K562 (cell line): ENCODE measurements at regions not wholly inside any gene's neighbourhood (a gene's known extent, or its start where the extent isn't known, plus 50 kb on each side); places are given as distances from the start of the nearest gene placed in this dataset.

Experiments
- ATAC-seq: fragments of 200-7000 bp; cut with Tn5 transposase; 3 replicates; pipeline ENCODE4 v1.9.1; 2020; ENCODE audit warnings: moderate library complexity
- BruUV-seq: library from RNA; stranded (reverse); fragments of 400-500 nt; replicated peaks from 2 replicates; lab custom pipeline; 2021; lab: Mats Ljungman, UMichigan
- CTCF ChIA-PET: fragments of 300-600 bp; formaldehyde crosslinking; extraction: SDS; loops from one replicate; lab custom pipeline; 2021; ENCODE audit warnings: low intra/inter-chr PET ratio; lab: Yijun Ruan, JAX
- POLR2A ChIA-PET: fragments of 300-600, 350-650 bp; sonication (Branson Sonifier 250); formaldehyde crosslinking; extraction: SDS; loops from one replicate; lab custom pipeline; 2021; ENCODE audit warnings: antibody characterized with exemption, inconsistent platforms; lab: Yijun Ruan, JAX
- DNase-seq, 4 experiments: peaks; one replicate each; pipeline versions ENCODE4 v3.0.0 to v3.0.0-alpha.2; 2011 to 2018; ENCODE audit warnings: low spot score in 3 of 4, mixed read lengths in 3 of 4; ENCODE audit errors: extremely low read depth in 1 of 4
- FAIRE-seq: peaks from 2 replicates; lab custom pipeline; 2011; peaks lifted over from hg19 to GRCh38; lab: Jason Lieb, UNC
- H2AFZ ChIP-seq: 2 replicates; pipeline ENCODE4 v1.6.0; 2011; ENCODE audit warnings: low read depth, low read length, control low read depth, inconsistent platforms
- H3K27ac ChIP-seq: fragments of 200-600 bp; 3 replicates; pipeline ENCODE4 v1.8.0; 2011; ENCODE audit warnings: low read depth, mild to moderate bottlenecking, control low read depth, inconsistent platforms, low read length, moderate library complexity, mixed read lengths; ENCODE audit errors: extremely low read depth
- H3K27me3 ChIP-seq, 2 experiments: fragments of 300-600 bp in 1 of 2; 2 replicates in 1 of 2; 3 replicates in 1 of 2; pipeline versions ENCODE4 v1.6.0 to v1.8.0; 2011; ENCODE audit warnings: inconsistent platforms in 2 of 2, low read length in 2 of 2, mild to moderate bottlenecking in 1 of 2, mixed read lengths in 1 of 2, moderate library complexity in 1 of 2; ENCODE audit not compliant: control insufficient read depth in 2 of 2, insufficient read depth in 2 of 2
- H3K36me3 ChIP-seq: fragments of 300-600 bp; 3 replicates; pipeline ENCODE4 v1.8.0; 2011; ENCODE audit warnings: mild to moderate bottlenecking, low read length, inconsistent platforms; ENCODE audit not compliant: control insufficient read depth, insufficient read depth
- H3K4me1 ChIP-seq, 2 experiments: fragments of 200-600 bp in 1 of 2; replicated peaks in 1 of 2; 2 replicates in 1 of 2; 3 replicates in 1 of 2; pipeline versions ENCODE4 v1.5.1 to v1.8.0; 2011; ENCODE audit warnings: inconsistent platforms in 2 of 2, low read length in 2 of 2, mild to moderate bottlenecking in 1 of 2, mixed read lengths in 1 of 2, moderate library complexity in 1 of 2; ENCODE audit not compliant: control insufficient read depth in 2 of 2, insufficient read depth in 2 of 2
- H3K4me2 ChIP-seq: 2 replicates; pipeline ENCODE4 v1.6.1; 2011; ENCODE audit warnings: low read length, control low read depth, inconsistent platforms, mixed read lengths; ENCODE audit not compliant: insufficient read depth
- H3K4me3 ChIP-seq: fragments of 200-600 bp; sonication (generic), shearing (Covaris generic); 2 replicates; pipeline ENCODE4 v1.5.1; 2016; ENCODE audit warnings: control low read depth, inconsistent platforms
- H3K79me2 ChIP-seq: fragments of 200-600 bp; 3 replicates; pipeline ENCODE4 v1.8.0; 2011; ENCODE audit warnings: low read length, inconsistent platforms; ENCODE audit not compliant: control insufficient read depth, insufficient read depth
- H3K9ac ChIP-seq, 2 experiments: 2 replicates each; pipeline versions ENCODE4 v1.6.0 to v1.6.1; 2011; ENCODE audit warnings: low read depth in 2 of 2, low read length in 2 of 2, control low read depth in 1 of 2, inconsistent platforms in 1 of 2, mild to moderate bottlenecking in 1 of 2, mixed read lengths in 1 of 2; ENCODE audit not compliant: insufficient read depth in 1 of 2
- H3K9me1 ChIP-seq: one replicate; pipeline ENCODE4 v1.6.0; 2011; ENCODE audit warnings: inconsistent platforms, mild to moderate bottlenecking, low read length, moderate library complexity; ENCODE audit not compliant: control insufficient read depth, insufficient read depth
- H3K9me3 ChIP-seq: replicated peaks from 2 replicates; pipeline ENCODE4 v1.5.1; 2011; ENCODE audit warnings: low read depth, low read length, inconsistent platforms; ENCODE audit not compliant: control insufficient read depth, insufficient read depth
- H4K20me1 ChIP-seq: replicated peaks from 2 replicates; pipeline ENCODE4 v1.6.1; 2011; ENCODE audit warnings: low read length, inconsistent platforms, mixed read lengths; ENCODE audit not compliant: control insufficient read depth, insufficient read depth
- ARID2 ChIP-seq: fragments of 450-650 bp; IDR thresholded peaks from 2 replicates; pipeline ENCODE4 v1.6.1; 2017; ENCODE audit warnings: antibody characterized with exemption, mild to moderate bottlenecking
- CBFA2T3 ChIP-seq: fragments of 450-650 bp; IDR thresholded peaks from 2 replicates; pipeline ENCODE4 v1.6.1; 2017
- E4F1 ChIP-seq: fragments of 250-450 bp; sonication (Bioruptor Pico); IDR thresholded peaks from 2 replicates; pipeline ENCODE4 v1.5.0; 2021; ENCODE audit warnings: mild to moderate bottlenecking, borderline replicate concordance
- FOXA3 ChIP-seq, 2 experiments: fragments of 450-650 bp in 1 of 2; sonication (generic) in 1 of 2; formaldehyde crosslinking; IDR thresholded peaks in 1 of 2; conservative IDR thresholded peaks in 1 of 2; 2 replicates each; pipeline versions ENCODE4 v1.4.0 to v1.8.0; 2020 to 2022; ENCODE audit warnings: mild to moderate bottlenecking in 2 of 2, missing genetic modification reagents in 1 of 2
- HCFC1 ChIP-seq: IDR thresholded peaks from 2 replicates; pipeline ENCODE4 v1.6.1; 2012; ENCODE audit warnings: low read depth, low read length, improper control_type of control experiment
- KLF16 ChIP-seq: IDR thresholded peaks from 2 replicates; pipeline ENCODE4 v1.6.1; 2016; ENCODE audit warnings: antibody characterized with exemption
- PATZ1 ChIP-seq: fragments of 250-450 bp; sonication (Bioruptor Pico); IDR thresholded peaks from 2 replicates; pipeline ENCODE4 v1.5.0; 2020; ENCODE audit warnings: mild to moderate bottlenecking, borderline replicate concordance
- PHB ChIP-seq: fragments of 250-450 bp; sonication (Bioruptor Pico); IDR thresholded peaks from 2 replicates; pipeline ENCODE4 v1.5.0; 2021
- PHF8 ChIP-seq: fragments of 200-600 bp; sonication (generic); IDR thresholded peaks from 2 replicates; pipeline ENCODE4 v1.6.1; 2012; ENCODE audit warnings: mixed run types, mild to moderate bottlenecking, inconsistent platforms, low read length, moderate library complexity, borderline replicate concordance
- TCF3 ChIP-seq: sonication (generic); formaldehyde crosslinking; IDR thresholded peaks from 2 replicates; pipeline ENCODE4 v1.4.0; 2020; ENCODE audit warnings: mild to moderate bottlenecking, missing genetic modification reagents
- VEZF1 ChIP-seq: fragments of 200-800 bp; sonication (Bioruptor generic); IDR thresholded peaks from 2 replicates; pipeline ENCODE4 v1.6.1; 2017; ENCODE audit warnings: missing genetic modification characterization, missing compliant biosample characterization
- ZBED1 ChIP-seq: IDR thresholded peaks from 2 replicates; pipeline ENCODE4 v1.6.1; 2014
- ZNF639 ChIP-seq, 2 experiments: fragments of 200-800 bp in 1 of 2; sonication (Bioruptor generic) in 1 of 2; sonication (generic) in 1 of 2; formaldehyde crosslinking in 1 of 2; IDR thresholded peaks in 1 of 2; conservative IDR thresholded peaks in 1 of 2; 2 replicates each; pipeline versions ENCODE4 v1.5.0 to v1.6.1; 2016 to 2020; ENCODE audit warnings: missing compliant biosample characterization in 1 of 2, missing genetic modification characterization in 1 of 2, missing genetic modification reagents in 1 of 2
- ZNF778 ChIP-seq: fragments of 450-650 bp; formaldehyde crosslinking; IDR thresholded peaks from 2 replicates; pipeline ENCODE4 v1.4.0; 2020; ENCODE audit warnings: mild to moderate bottlenecking, moderate library complexity
- WGBS: fragments of 100-300 bp; shearing (Covaris generic); methylation state at CpG from one replicate; pipeline ENCODE4 v1.1.6; 2016; ENCODE audit warnings: low coverage, mixed read lengths; ENCODE audit not compliant: insufficient coverage; ENCODE audit errors: missing lambda C conversion rate; 5-methylcytosine and 5-hydroxymethylcytosine counted together
- in situ Hi-C: fragments of 300-500 bp; cut with MboI; formaldehyde crosslinking; loops from 4 replicates; pipeline ENCODE4 v1.15.0; 2018; ENCODE audit warnings: inconsistent platforms, mixed read lengths
- intact Hi-C: fragments of 100-400 bp; cut with micrococcal nuclease; formaldehyde crosslinking; loops from 2 replicates; pipeline ENCODE4 v1.14.2; 2022

- Histone ChIP-seq H3K9me3 (no peaks in the 10 kb centered on the region), H3K27ac (no peak overlapping the region), H3K4me3 (no peak overlapping the region), H3K4me2 (no peak overlapping the region), H2AFZ (no peak overlapping the region), H3K36me3 (no peaks in the 10 kb centered on the region), H4K20me1 (no peaks in the 10 kb centered on the region), H3K9me1 (no peaks in the 10 kb centered on the region), H3K27me3 (no peaks in the 10 kb centered on the region), H3K9ac (no peak overlapping the region), H3K79me2 (no peaks in the 10 kb centered on the region), H3K4me1 (peaks cover 0 to 7% of the 10 kb centered on the region in 2 experiments; a peak in 3 of 5 replicates)
- intact Hi-C loops, result no loop called here
- in situ Hi-C loops, result no loop called here
- peak in 1 of 4 experiments; percentile 6 for DNase-seq
- no TSS peak for BruUV-seq
- ChIA-PET CTCF (no interaction called here), POLR2A (interaction anchor here (1.0 kb wide), 1 partner anchor 13 kb away, joined by 3 read pairs; no protein-coding TSS in a partner anchor)
- peak; percentile 52 for FAIRE-seq
- WGBS, result 2% methylated on average over 9 of the region's 10 CpGs
- ATAC-seq, result no peak
- TF ChIP-seq HCFC1, result no peak
- no peak for TF ChIP-seq ZNF639 (CRISPR knock-in tag; conservative IDR thresholded peaks at IDR 0.05 in 1 of 2, IDR thresholded peaks at IDR 0.05 in 1 of 2)
- TF ChIP-seq ZNF778 (CRISPR knock-in tag), result no peak
- TF ChIP-seq PATZ1, result no peak
- no peak for TF ChIP-seq E4F1 (CRISPR knock-in tag)
- no peak for TF ChIP-seq VEZF1 (CRISPR knock-in tag)
- TF ChIP-seq PHB, result no peak
- peak; percentile 21; the same call in 1 of the 2 replicates for TF ChIP-seq KLF16
- TF ChIP-seq ARID2, result no peak
- TF ChIP-seq FOXA3 (CRISPR knock-in tag; conservative IDR thresholded peaks at IDR 0.05 in 1 of 2, IDR thresholded peaks at IDR 0.05 in 1 of 2), result peak in 1 of 2 experiments; percentile 52; a peak in 1 of 4 replicates
- peak; percentile 17; the same call in 1 of the 2 replicates for TF ChIP-seq TCF3 (CRISPR knock-in tag)
- TF ChIP-seq CBFA2T3, result peak; percentile 39; the same call in 1 of the 2 replicates
- no peak for TF ChIP-seq PHF8
- no peak for TF ChIP-seq ZBED1
These were observed 353.3 kb upstream of the CNR1 start for GRCh38 chr6:88519301-88520016.
